ENCODE measurements at regions not wholly inside any gene's neighbourhood (a gene's known extent, or its start where the extent isn't known, plus 50 kb on each side); places are given as distances from the start of the nearest gene placed in this dataset.

GRCh38 chr5:68730220-68730978 is 363.4 kb upstream of the SLC30A5 start:
- Mint-ChIP-seq H3K27ac (no peak overlapping the region), H3K9me3 (ENCODE audit: insufficient read depth) (no peaks in the 10 kb centered on the region), H3K4me3 (no peak overlapping the region), H3K4me1 (peaks cover 6% of the 10 kb centered on the region), H3K27me3 (peaks cover 8% of the 10 kb centered on the region)
- ATAC-seq (ENCODE audit: low read depth) (no peak), DNase-seq (no peak)
- Histone ChIP-seq H3K9me3 (ENCODE audit: control extremely low read depth in 1 of 3, control insufficient read depth in 2 of 3, insufficient read depth in 1 of 3, low read length in 2 of 3) (no peaks in the 10 kb centered on the region), H3K79me2 (ENCODE audit: control insufficient read depth, insufficient read depth, low read length) (no peaks in the 10 kb centered on the region), H3K4me3 (ENCODE audit: control extremely low read depth in 1 of 5, extremely low read depth in 1 of 5, insufficient read depth in 1 of 5, low read depth in 2 of 5, low read length in 4 of 5) (no peak overlapping the region), H3K27me3 (replicated peaks in 1 of 4; ENCODE audit: control extremely low read depth in 1 of 4, control insufficient read depth in 3 of 4, insufficient read depth in 4 of 4, low read length in 3 of 4) (no peaks in the 10 kb centered on the region), H3K27ac (ENCODE audit: low read length in 2 of 2) (no peak overlapping the region), H3K36me3 (replicated peaks in 1 of 2; ENCODE audit: control extremely low read depth in 1 of 2, control insufficient read depth in 1 of 2, extremely low read depth in 1 of 2, insufficient read depth in 2 of 2, low read length in 1 of 2) (no peaks in the 10 kb centered on the region), H3K9ac (ENCODE audit: low read length) (no peak overlapping the region), H3K4me1 (ENCODE audit: control insufficient read depth in 2 of 2, insufficient read depth in 2 of 2, low read length in 2 of 2) (no peaks in the 10 kb centered on the region), H2AFZ (ENCODE audit: insufficient read depth, low read depth, low read length, poor library complexity, severe bottlenecking) (no peak overlapping the region), H3K4me2 (replicated peaks; ENCODE audit: low read depth, low read length, poor library complexity, severe bottlenecking) (no peak overlapping the region), H4K20me1 (ENCODE audit: control insufficient read depth, insufficient read depth, low read length, poor library complexity, severe bottlenecking) (no peaks in the 10 kb centered on the region)
- WGBS (ENCODE audit: insufficient coverage): 94% methylated on average over 3 of the region's 7 CpGs
- no peak for TF ChIP-seq EZH2 (IDR thresholded peaks at IDR 0.05; ENCODE audit: borderline replicate concordance, insufficient read depth, low read depth, low read length, poor library complexity, severe bottlenecking)
- TF ChIP-seq CTCF (IDR thresholded peaks at IDR 0.05): no peak
- ChIA-PET CTCF (no interaction called here), POLR2A (no interaction called here)
- intact Hi-C loops (cut with micrococcal nuclease): no loop called here

GRCh38 chr5:68730979-68731654 is 362.7 kb upstream of the SLC30A5 start:
- intact Hi-C loops (cut with micrococcal nuclease): no loop called here
- ChIA-PET POLR2A (no interaction called here), CTCF (no interaction called here)
- Mint-ChIP-seq H3K4me1 (peaks cover 5% of the 10 kb centered on the region), H3K27me3 (peaks cover 8% of the 10 kb centered on the region), H3K9me3 (ENCODE audit: insufficient read depth) (no peaks in the 10 kb centered on the region), H3K27ac (no peak overlapping the region), H3K4me3 (no peak overlapping the region)
- no CpG with 5 or more reads among the region's 3 CpGs for WGBS (ENCODE audit: insufficient coverage)
- Histone ChIP-seq H3K27me3 (replicated peaks in 1 of 4; ENCODE audit: control extremely low read depth in 1 of 4, control insufficient read depth in 3 of 4, insufficient read depth in 4 of 4, low read length in 3 of 4) (no peaks in the 10 kb centered on the region), H3K79me2 (ENCODE audit: control insufficient read depth, insufficient read depth, low read length) (no peaks in the 10 kb centered on the region), H4K20me1 (ENCODE audit: control insufficient read depth, insufficient read depth, low read length, poor library complexity, severe bottlenecking) (no peaks in the 10 kb centered on the region), H3K27ac (ENCODE audit: low read length in 2 of 2) (no peak overlapping the region), H3K36me3 (replicated peaks in 1 of 2; ENCODE audit: control extremely low read depth in 1 of 2, control insufficient read depth in 1 of 2, extremely low read depth in 1 of 2, insufficient read depth in 2 of 2, low read length in 1 of 2) (no peaks in the 10 kb centered on the region), H3K4me2 (replicated peaks; ENCODE audit: low read depth, low read length, poor library complexity, severe bottlenecking) (no peak overlapping the region), H2AFZ (ENCODE audit: insufficient read depth, low read depth, low read length, poor library complexity, severe bottlenecking) (no peak overlapping the region), H3K9ac (ENCODE audit: low read length) (no peak overlapping the region), H3K4me1 (ENCODE audit: control insufficient read depth in 2 of 2, insufficient read depth in 2 of 2, low read length in 2 of 2) (no peaks in the 10 kb centered on the region), H3K4me3 (ENCODE audit: control extremely low read depth in 1 of 5, extremely low read depth in 1 of 5, insufficient read depth in 1 of 5, low read depth in 2 of 5, low read length in 4 of 5) (no peak overlapping the region), H3K9me3 (ENCODE audit: control extremely low read depth in 1 of 3, control insufficient read depth in 2 of 3, insufficient read depth in 1 of 3, low read length in 2 of 3) (peaks cover 0 to 1% (median 0%) of the 10 kb centered on the region in 3 donors)
- no peak for DNase-seq
- ATAC-seq (ENCODE audit: low read depth): no peak
- TF ChIP-seq EZH2 (IDR thresholded peaks at IDR 0.05; ENCODE audit: borderline replicate concordance, insufficient read depth, low read depth, low read length, poor library complexity, severe bottlenecking) (no peak), CTCF (IDR thresholded peaks at IDR 0.05) (no peak)
